ENCODE measurements at regions not wholly inside any gene's neighbourhood (a gene's known extent, or its start where the extent isn't known, plus 50 kb on each side); places are given as distances from the start of the nearest gene placed in this dataset.

DNA sequence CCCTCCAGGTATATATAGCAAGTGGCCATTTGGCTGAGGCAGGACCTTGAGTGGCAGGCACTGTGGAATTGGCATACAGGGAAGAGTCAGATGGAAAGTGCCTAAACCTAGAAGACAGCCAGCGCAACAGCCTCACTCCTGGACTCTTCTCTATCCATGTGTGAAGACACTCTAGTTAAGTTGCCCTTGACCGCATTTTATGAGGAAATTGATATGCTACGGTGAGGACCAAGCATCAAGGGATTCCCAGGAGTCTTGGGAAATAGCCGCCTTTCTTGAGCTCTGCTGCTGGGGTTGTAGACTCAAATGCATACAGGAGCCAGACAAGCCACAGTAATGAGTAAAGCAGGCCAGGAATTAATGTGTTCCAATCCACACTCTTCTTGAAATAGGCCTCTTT, 145.9 kb upstream of the KAZN start:
- Histone ChIP-seq H3K4me1 (ENCODE audit: insufficient read depth) (no peaks in the 10 kb centered on the region), H3K27me3 (no peaks in the 10 kb centered on the region), H3K9me2 (replicated peaks; ENCODE audit: insufficient read depth) (no peaks in the 10 kb centered on the region), H2AFZ (no peak overlapping the region), H4K20me1 (ENCODE audit: insufficient read depth, poor library complexity, severe bottlenecking) (no peaks in the 10 kb centered on the region), H3K9me3 (ENCODE audit: low read depth) (no peaks in the 10 kb centered on the region), H3K27ac (no peak overlapping the region), H3K36me3 (replicated peaks; ENCODE audit: insufficient read depth, low read depth) (no peaks in the 10 kb centered on the region), H3K4me3 (no peak overlapping the region), H3K79me2 (no peaks in the 10 kb centered on the region), H3K4me2 (no peak overlapping the region)
- 96% methylated on average over 4 of the region's 4 CpGs for WGBS (ENCODE audit: low lambda C conversion rate, missing lambda C conversion rate)
- DNase-seq (ENCODE audit: low spot score): no peak
- no peak for TF ChIP-seq EZH2 (IDR thresholded peaks at IDR 0.05; ENCODE audit: borderline replicate concordance)
- TF ChIP-seq CTCF (IDR thresholded peaks at IDR 0.05; ENCODE audit: poor library complexity): no peak
- no peak for TF ChIP-seq EZH2phosphoT487 (IDR thresholded peaks at IDR 0.05; ENCODE audit: low read depth, severe bottlenecking, unreplicated experiment)

GRCh38 chr1:14460173-14460572, 138.3 kb upstream of the KAZN start:
- H3K36me3 ChIP-seq (replicated peaks; ENCODE audit: insufficient read depth, low read depth): no peaks in the 10 kb centered on the region
- TF ChIP-seq CTCF (IDR thresholded peaks at IDR 0.05; ENCODE audit: poor library complexity) (no peak), EZH2phosphoT487 (IDR thresholded peaks at IDR 0.05; ENCODE audit: low read depth, severe bottlenecking, unreplicated experiment) (no peak), EZH2 (IDR thresholded peaks at IDR 0.05; ENCODE audit: borderline replicate concordance) (no peak)
- no peak overlapping the region for H3K27ac ChIP-seq
- H3K9me3 ChIP-seq (ENCODE audit: low read depth): no peaks in the 10 kb centered on the region
- no peaks in the 10 kb centered on the region for H3K27me3 ChIP-seq
- no peaks in the 10 kb centered on the region for H3K79me2 ChIP-seq
- no peak overlapping the region for H3K4me3 ChIP-seq
- no peak for DNase-seq (ENCODE audit: low spot score)
- no peak overlapping the region for H3K4me2 ChIP-seq
- no peak overlapping the region for H2AFZ ChIP-seq
- no peaks in the 10 kb centered on the region for H3K9me2 ChIP-seq (replicated peaks; ENCODE audit: insufficient read depth)
- no peaks in the 10 kb centered on the region for H3K4me1 ChIP-seq (ENCODE audit: insufficient read depth)
- 100% methylated on average over 3 of the region's 3 CpGs for WGBS (ENCODE audit: low lambda C conversion rate, missing lambda C conversion rate)
- H4K20me1 ChIP-seq (ENCODE audit: insufficient read depth, poor library complexity, severe bottlenecking): no peaks in the 10 kb centered on the region

GRCh38 chr1:14462851-14463250, 135.6 kb upstream of the KAZN start:
- DNase-seq (ENCODE audit: low spot score): no peak

More at GRCh38 chr1:14462851-14463250, 135.6 kb upstream of the KAZN start:
- Histone ChIP-seq H3K27me3 (no peaks in the 10 kb centered on the region), H3K4me2 (no peak overlapping the region), H3K4me1 (ENCODE audit: insufficient read depth) (no peaks in the 10 kb centered on the region), H3K9me3 (ENCODE audit: low read depth) (no peaks in the 10 kb centered on the region), H4K20me1 (ENCODE audit: insufficient read depth, poor library complexity, severe bottlenecking) (no peaks in the 10 kb centered on the region), H3K27ac (no peak overlapping the region), H3K9me2 (replicated peaks; ENCODE audit: insufficient read depth) (no peaks in the 10 kb centered on the region), H3K36me3 (replicated peaks; ENCODE audit: insufficient read depth, low read depth) (no peaks in the 10 kb centered on the region), H3K4me3 (no peak overlapping the region), H3K79me2 (no peaks in the 10 kb centered on the region), H2AFZ (no peak overlapping the region)
- 94% methylated on average over 4 of the region's 4 CpGs for WGBS (ENCODE audit: low lambda C conversion rate, missing lambda C conversion rate)
- TF ChIP-seq EZH2phosphoT487 (IDR thresholded peaks at IDR 0.05; ENCODE audit: low read depth, severe bottlenecking, unreplicated experiment) (no peak), EZH2 (IDR thresholded peaks at IDR 0.05; ENCODE audit: borderline replicate concordance) (no peak), CTCF (IDR thresholded peaks at IDR 0.05; ENCODE audit: poor library complexity) (no peak)

Measured in hepatocyte (in vitro differentiated cells).